ENCODE measurements at regions not wholly inside any gene's neighbourhood (a gene's known extent, or its start where the extent isn't known, plus 50 kb on each side); places are given as distances from the start of the nearest gene placed in this dataset.
A peak's percentile ranks its signal among the peaks of the same experiment; 100 is the strongest.

DNA sequence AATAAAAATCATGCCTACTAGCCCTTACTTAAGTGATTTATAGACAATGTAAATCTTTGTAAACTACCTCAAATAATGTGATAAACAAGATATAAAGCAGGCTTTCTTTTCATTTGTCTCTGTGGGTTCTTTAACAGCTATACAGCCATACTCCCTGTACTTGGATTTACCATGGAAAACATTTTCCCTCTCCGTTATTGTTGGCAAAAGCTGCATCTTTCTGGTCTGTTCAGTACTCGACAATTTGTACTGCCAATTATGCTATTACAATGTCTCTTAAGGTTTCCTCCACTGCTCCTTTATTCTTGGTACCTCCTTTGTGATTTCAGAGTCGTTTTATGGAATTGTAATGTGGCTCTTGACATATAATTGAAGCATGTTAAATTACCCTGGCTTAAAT, 426.3 kb upstream of the PKDCC start:
- H3K27me3 ChIP-seq (ENCODE audit: insufficient read depth, low read depth, severe bottlenecking): no peaks in the 10 kb centered on the region
- H3K27ac ChIP-seq: no peak overlapping the region
- H3K4me3 ChIP-seq (ENCODE audit: low read depth, low read length): no peak overlapping the region
- H3K36me3 ChIP-seq: no peaks in the 10 kb centered on the region
- no peak for DNase-seq
- H3K9me3 ChIP-seq (ENCODE audit: severe bottlenecking): no peaks in the 10 kb centered on the region
- TF ChIP-seq CTCF (IDR thresholded peaks at IDR 0.05; ENCODE audit: low read depth, low read length): no peak

DNA sequence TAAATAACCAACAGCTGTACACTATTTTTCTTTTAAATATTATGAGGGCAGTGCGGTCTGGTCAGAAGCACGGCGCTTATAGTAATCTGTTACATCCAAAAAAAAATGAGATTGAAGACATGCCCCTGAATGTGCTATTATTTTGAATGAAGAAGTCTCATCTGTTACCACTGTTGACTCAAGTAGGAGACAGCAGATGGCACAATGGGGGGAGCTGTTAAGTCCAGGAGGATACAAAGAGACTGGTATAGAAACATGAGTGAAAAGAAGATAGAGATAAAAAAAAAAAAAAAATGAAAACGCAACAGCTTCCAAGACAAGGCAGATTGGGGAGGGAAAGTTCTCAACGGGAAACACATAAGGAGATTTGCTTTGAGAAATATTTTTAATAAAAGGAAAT, 425.5 kb upstream of the PKDCC start:
- H3K27ac ChIP-seq: no peak overlapping the region
- H3K4me3 ChIP-seq (ENCODE audit: low read depth, low read length): no peak overlapping the region
- no peaks in the 10 kb centered on the region for H3K27me3 ChIP-seq (ENCODE audit: insufficient read depth, low read depth, severe bottlenecking)
- H3K36me3 ChIP-seq: no peaks in the 10 kb centered on the region
- H3K9me3 ChIP-seq (ENCODE audit: severe bottlenecking): no peaks in the 10 kb centered on the region
- no peak for TF ChIP-seq CTCF (IDR thresholded peaks at IDR 0.05; ENCODE audit: low read depth, low read length)
- DNase-seq: peak; percentile 35

GRCh38 chr2:41626936-41627335, 420.9 kb upstream of the PKDCC start:
- no peak for DNase-seq
- H3K36me3 ChIP-seq: no peaks in the 10 kb centered on the region
- H3K9me3 ChIP-seq (ENCODE audit: severe bottlenecking): no peaks in the 10 kb centered on the region

DNA sequence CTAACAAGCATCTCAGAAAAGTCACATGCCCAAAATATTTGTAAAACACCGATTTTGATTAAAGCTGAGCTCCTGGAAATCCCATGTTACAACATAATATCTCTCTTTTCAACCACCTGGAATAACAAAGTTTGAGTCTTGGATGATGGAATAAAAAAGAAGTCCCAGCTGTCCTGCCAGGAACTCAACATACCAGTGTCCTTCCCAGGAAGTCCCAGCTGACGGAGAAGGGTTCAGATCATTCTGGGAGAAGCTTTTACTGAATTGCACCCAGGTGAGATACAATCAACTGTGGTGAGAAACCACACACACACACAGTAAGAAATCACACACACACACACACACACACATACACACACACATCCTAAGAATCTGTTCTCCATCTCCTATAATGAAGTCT, 413.1 kb upstream of the PKDCC start:
- Histone ChIP-seq H3K36me3 (no peaks in the 10 kb centered on the region), H3K9me3 (ENCODE audit: severe bottlenecking) (no peaks in the 10 kb centered on the region), H3K27ac (no peak overlapping the region), H3K4me3 (ENCODE audit: low read depth, low read length) (no peak overlapping the region), H3K27me3 (ENCODE audit: insufficient read depth, low read depth, severe bottlenecking) (peaks cover 16% of the 10 kb centered on the region)
- TF ChIP-seq CTCF (IDR thresholded peaks at IDR 0.05; ENCODE audit: low read depth, low read length): no peak
- DNase-seq: no peak

More at GRCh38 chr2:41626936-41627335, 420.9 kb upstream of the PKDCC start:
- no peak overlapping the region for H3K4me3 ChIP-seq (ENCODE audit: low read depth, low read length)
- TF ChIP-seq CTCF (IDR thresholded peaks at IDR 0.05; ENCODE audit: low read depth, low read length): no peak
- H3K27ac ChIP-seq: no peak overlapping the region
- H3K27me3 ChIP-seq (ENCODE audit: insufficient read depth, low read depth, severe bottlenecking): peaks cover 8% of the 10 kb centered on the region

- TF ChIP-seq CTCF (IDR thresholded peaks at IDR 0.05; ENCODE audit: low read depth, low read length): no peak
- no peaks in the 10 kb centered on the region for H3K27me3 ChIP-seq (ENCODE audit: insufficient read depth, low read depth, severe bottlenecking)
- H3K4me3 ChIP-seq (ENCODE audit: low read depth, low read length): no peak overlapping the region
- H3K27ac ChIP-seq: no peak overlapping the region
- H3K36me3 ChIP-seq: no peaks in the 10 kb centered on the region
- no peak for DNase-seq
- H3K9me3 ChIP-seq (ENCODE audit: severe bottlenecking): no peaks in the 10 kb centered on the region
Measured at GRCh38 chr2:41644936-41645335, 402.9 kb upstream of the PKDCC start.

DNA sequence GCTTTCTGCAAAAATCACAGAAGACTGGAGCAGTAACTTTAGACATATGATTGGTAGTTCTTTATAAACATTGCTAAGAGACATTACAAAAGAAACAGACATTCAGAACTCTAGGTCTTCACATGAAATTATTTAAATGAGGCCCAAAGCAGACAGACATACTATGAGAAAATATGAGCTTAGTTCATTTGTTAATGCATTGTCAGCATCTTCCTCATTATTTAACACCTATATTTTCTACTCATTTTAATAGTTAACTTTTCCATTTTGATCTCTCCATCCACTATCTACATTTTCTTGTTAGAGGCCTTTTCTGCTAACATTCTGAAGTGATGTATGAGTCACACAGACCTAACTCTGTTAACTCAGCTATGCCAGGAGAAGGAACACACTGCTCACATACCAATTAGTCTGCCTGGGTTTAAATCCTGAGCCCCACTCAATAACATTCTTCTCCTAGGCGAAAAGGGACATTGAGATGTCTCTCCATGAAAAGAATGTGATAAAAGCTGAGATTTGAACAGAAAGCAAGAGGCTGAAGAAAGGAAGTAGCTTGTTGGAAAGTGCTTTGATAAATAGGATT, 400.3 kb upstream of the PKDCC start:
- Histone ChIP-seq H3K27me3 (ENCODE audit: insufficient read depth, low read depth, severe bottlenecking) (no peaks in the 10 kb centered on the region), H3K27ac (no peak overlapping the region), H3K36me3 (no peaks in the 10 kb centered on the region), H3K9me3 (ENCODE audit: severe bottlenecking) (no peaks in the 10 kb centered on the region), H3K4me3 (ENCODE audit: low read depth, low read length) (no peak overlapping the region)
- TF ChIP-seq CTCF (IDR thresholded peaks at IDR 0.05; ENCODE audit: low read depth, low read length): no peak
- no peak for DNase-seq
